Suprapubic skin (tissue), 4 donors: ENCODE measurements at regions not wholly inside any gene's neighbourhood (a gene's known extent, or its start where the extent isn't known, plus 50 kb on each side); places are given as distances from the start of the nearest gene placed in this dataset.

Experiments used
- CTCF ChIP-seq, 2 donors: fragments of 200-600 bp in 1 of 2; fragments of 450-650 bp in 1 of 2; sonication (generic) in 1 of 2; IDR thresholded peaks; one replicate each; pipeline ENCODE4 v1.5.1; 2016 to 2019; ENCODE audit warnings: antibody characterized with exemption in 2 of 2, mild to moderate bottlenecking in 1 of 2, moderate library complexity in 1 of 2
- POLR2A ChIP-seq, 2 donors: fragments of 450-650 bp; IDR thresholded peaks; one replicate each; pipeline ENCODE4 v1.6.1; 2017; ENCODE audit warnings: antibody characterized with exemption in 2 of 2, mild to moderate bottlenecking in 2 of 2, moderate library complexity in 2 of 2
- POLR2AphosphoS5 ChIP-seq, 3 donors: sonication (generic); formaldehyde crosslinking; IDR thresholded peaks; one replicate each; pipeline ENCODE4 v1.6.1; 2017; ENCODE audit warnings: antibody characterized with exemption in 3 of 3

GRCh38 chr18:73684647-73685046, 463.0 kb downstream of the FBXO15 start:
- TF ChIP-seq POLR2AphosphoS5 (IDR thresholded peaks at IDR 0.05) (no peak), CTCF (IDR thresholded peaks at IDR 0.05) (no peak), POLR2A (IDR thresholded peaks at IDR 0.05) (no peak)
